ENCODE measurements at regions not wholly inside any gene's neighbourhood (a gene's known extent, or its start where the extent isn't known, plus 50 kb on each side); places are given as distances from the start of the nearest gene placed in this dataset.
A peak's percentile ranks its signal among the peaks of the same experiment; 100 is the strongest.
"Not testable (repeated sequence)": the region's sequence is repeated elsewhere in the genome, so short reads cannot be mapped to it uniquely, and the experiment has no call there.

DNA sequence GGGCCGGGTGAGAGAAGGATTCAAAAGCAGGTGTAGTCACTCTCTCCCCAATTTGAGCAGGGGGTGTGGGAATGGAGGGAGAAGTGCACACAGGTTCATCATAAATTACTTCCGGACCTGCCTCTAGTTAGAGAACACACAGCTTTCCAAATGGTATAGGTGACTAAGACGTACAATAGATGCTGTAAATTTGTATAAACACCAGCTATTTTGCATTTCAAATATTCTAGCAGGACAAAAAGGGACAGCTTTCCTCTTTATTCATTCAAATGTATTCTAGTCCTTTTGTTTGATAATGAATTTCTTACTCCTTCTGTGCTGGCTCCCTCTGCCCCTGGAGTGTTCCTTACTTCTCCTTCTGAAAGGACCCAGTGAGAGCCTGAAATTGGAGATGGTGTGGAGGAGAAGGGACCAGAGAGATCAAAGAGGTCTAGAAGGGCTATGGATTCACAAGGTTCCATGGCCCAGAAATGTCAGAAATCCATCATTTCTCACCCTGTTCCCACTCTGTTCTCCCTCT is 53.2 kb upstream of the SH3BP4 start:
- no peak for DNase-seq

- not testable (repeated sequence) for DNase-seq
Observed at GRCh38 chr2:234888442-234888841, 63.4 kb upstream of the SH3BP4 start.

GRCh38 chr2:234887195-234887594 is 64.6 kb upstream of the SH3BP4 start:
- no peak for DNase-seq

DNA sequence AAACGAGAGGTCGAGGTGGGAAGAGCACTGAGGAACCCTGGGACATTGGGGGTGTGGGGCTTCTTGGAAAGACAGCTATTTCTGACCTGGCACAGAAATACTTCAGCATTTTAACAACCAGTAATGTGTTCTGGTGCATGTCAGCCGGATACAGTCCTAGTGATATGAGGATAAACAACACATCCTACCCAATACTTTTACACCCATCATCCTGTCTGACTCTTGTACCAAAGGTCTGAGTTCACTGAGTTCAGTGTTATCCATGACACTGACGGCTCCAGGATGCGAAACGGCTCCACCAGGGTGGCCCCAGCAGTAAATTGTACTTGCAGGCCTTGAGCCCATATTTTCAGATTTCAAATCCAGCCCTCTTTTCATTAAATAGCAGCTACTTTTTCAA is 65.9 kb upstream of the SH3BP4 start:
- DNase-seq, result no peak

DNA sequence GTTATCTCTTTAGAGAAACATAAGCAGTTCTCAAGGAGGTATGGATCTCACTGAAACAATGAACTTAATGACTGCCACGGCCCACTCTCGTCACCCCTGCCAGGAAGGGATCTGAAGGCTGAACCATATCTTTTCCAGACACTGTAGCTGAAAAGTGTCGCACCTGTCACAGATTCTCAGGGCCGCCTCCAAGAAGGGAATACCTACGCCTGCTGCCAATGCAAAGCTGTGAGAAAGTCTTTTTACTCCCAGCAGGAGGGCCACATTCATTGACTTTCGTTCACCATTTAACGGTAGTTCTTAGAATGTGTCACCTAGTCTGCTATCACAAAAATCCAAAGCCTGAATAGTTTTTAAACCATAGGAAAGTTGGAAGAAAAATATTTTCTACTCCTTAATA is 66.7 kb upstream of the SH3BP4 start:
- no peak for DNase-seq

GRCh38 chr2:234884591-234884990 is 67.2 kb upstream of the SH3BP4 start:
- no peak for DNase-seq

- DNase-seq, result peak; percentile 91
Observed at GRCh38 chr2:234881413-234882241, 70.2 kb upstream of the SH3BP4 start.

- peak; percentile 91 for DNase-seq
Observed at GRCh38 chr2:234880551-234881211, 71.1 kb upstream of the SH3BP4 start.

DNA sequence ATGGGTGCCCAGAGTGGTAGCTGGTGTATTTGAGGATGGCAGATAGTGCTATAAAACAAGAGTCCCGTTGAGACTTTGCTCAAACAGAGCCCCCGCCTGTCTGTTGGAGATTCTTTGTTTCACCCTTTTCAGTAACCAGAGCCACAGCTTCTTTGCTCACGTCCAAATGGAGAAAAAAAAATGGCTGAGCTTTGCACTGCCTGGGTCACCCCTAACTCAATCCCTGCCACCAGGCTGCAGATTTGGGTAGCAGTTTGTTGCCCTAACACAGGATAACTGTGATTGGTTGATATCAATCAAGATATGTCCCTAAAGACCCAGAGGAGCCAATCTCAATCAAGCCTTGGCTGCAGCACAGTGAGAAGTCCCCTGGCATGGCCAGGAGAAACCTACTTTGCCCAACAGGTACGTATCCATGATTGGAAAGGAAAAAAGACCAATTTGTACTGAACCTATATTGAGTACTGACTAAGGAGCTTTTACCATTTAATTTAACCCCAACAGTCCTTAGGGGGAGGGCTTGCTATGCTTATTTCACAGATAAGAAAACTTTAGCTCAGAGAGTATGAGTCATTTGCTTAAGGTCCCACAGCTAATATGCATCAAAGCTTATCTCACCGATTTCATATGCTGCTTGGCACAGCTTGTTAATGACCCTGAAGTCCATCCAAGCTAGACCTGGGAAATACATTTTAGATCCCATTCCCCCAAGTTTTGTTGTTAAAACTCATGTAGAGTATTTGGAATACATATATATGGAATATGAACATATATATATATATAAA is 72.0 kb upstream of the SH3BP4 start:
- DNase-seq, result peak; percentile 88

- not testable (repeated sequence) for DNase-seq
Observed at GRCh38 chr2:234876621-234877020, 75.2 kb upstream of the SH3BP4 start.

DNA sequence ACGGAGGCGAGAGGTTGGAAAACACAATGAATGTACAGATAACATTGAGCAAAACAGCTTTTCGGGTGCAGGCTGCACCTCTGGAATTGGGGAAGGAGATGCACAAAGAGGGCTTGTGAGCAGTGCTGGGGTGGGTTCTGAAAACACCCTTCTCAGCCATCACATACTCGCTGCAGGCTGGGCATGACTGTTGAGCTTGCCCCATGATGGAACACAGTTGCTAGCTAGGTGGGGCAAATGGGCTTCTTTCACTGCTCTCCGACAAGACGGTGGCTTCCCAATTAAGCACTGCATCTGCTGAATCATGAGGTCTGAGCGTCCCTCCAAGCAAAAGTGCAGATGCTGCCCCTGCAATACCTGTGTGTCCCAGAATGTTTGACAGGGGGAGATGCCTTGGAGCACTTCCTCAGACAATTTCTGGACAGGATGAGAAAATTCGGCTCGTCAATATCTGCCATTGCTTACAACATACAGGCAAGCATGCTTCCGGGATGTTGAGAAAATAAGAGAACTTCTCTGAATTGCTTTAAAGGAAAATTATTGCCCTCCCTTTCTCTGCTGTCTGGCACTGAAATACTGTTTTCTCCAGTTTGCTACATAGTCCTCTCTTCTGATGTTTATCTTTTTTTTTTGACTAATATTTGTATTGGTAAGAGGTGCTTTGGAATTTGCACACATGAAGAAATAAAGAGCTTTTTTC is 77.3 kb upstream of the SH3BP4 start:
- DNase-seq, result no peak

GRCh38 chr2:234873828-234874173 is 78.0 kb upstream of the SH3BP4 start:
- no peak for DNase-seq

- no peak for DNase-seq
Observed at GRCh38 chr2:234873103-234873827, 78.6 kb upstream of the SH3BP4 start.

GRCh38 chr2:234869969-234870368 is 81.8 kb upstream of the SH3BP4 start:
- no peak for DNase-seq

DNA sequence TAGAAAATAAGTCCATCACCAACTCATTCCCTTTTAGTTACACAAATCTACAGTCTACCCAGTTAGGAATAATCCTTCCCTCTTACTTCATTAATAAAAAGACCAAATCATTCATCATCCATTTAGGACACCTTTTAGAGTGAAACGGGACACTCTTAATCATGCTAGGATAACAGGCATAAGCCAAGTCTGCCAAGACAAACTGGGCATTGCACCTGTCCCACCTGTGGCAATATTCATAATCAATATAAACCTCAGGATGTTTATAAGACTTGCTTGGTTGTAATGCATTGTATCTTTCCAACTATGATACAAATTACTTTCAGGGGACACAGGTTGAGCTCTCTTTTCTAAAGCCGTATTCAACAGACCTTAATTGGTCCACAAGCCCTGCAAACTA is 82.7 kb upstream of the SH3BP4 start:
- DNase-seq, result no peak

GRCh38 chr2:234867882-234868285 is 83.9 kb upstream of the SH3BP4 start:
- no peak for DNase-seq

GRCh38 chr2:234865586-234865985 is 86.2 kb upstream of the SH3BP4 start:
- DNase-seq, result no peak

- no peak for DNase-seq
Observed at GRCh38 chr2:234865040-234865439, 86.8 kb upstream of the SH3BP4 start.

DNA sequence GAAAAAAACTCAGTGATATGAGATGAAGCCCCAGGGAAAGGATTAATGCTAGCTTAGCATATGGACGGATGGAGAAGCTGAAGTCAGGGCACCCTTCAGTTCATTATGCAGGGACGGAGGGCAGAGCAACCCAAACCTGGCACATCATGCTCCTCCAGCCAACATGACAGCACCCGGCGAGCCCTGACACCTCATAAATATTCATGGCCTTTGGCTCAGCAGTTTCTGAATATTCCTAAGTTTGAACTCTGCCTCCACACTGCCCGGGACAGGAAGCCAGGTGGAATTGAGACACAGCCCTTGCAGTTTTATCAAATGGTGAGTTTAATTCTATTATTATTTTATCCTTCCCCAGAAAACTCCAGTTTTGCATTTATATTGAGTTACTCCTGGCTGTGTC is 87.3 kb upstream of the SH3BP4 start:
- DNase-seq, result no peak

DNA sequence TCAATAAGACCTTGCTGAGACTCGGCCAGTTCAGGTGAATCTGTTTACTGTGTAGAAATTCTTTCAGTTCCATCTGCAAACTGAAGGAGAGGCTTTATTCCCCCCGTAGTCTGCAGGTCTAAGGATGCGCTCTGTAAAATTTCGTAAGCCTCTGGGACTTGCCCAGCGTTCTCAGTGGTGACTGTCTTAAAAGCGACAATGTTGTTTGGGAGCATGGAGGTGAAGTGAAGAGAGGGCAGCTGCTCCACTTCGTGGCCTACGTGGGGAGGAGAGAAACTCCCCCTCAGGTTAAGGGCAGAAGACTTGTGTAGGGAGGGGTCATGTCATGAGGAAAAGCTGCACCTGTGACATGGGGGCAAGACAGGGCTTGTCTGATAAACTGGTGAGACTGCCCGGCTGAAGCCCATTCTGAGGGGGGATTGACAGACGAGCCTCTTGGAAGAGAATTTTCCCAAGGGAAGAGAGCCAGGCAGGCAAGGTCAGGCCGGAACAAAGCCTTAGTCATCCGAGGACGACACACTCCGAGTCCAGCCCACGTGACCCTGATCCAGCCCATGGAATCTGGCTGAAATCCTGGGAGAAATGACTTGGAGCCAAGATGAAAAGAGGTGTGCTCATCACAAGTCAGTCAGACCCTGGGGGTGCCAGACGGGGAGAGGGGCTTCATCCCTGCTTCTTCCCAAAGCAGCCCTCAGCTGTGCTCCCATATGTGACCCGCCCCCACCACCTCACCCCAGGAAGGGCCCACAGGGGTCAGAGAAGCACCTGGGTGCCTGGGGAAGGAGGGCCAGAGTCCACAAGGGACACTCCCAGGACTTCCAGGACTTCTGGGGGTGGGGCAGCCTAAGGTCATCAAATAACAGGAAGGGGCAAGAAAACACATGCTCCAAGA is 88.5 kb upstream of the SH3BP4 start:
- DNase-seq, result peak; percentile 54
